ENCODE measurements at regions not wholly inside any gene's neighbourhood (a gene's known extent, or its start where the extent isn't known, plus 50 kb on each side); places are given as distances from the start of the nearest gene placed in this dataset.
"Not testable (repeated sequence)": the region's sequence is repeated elsewhere in the genome, so short reads cannot be mapped to it uniquely, and the experiment has no call there.

DNA sequence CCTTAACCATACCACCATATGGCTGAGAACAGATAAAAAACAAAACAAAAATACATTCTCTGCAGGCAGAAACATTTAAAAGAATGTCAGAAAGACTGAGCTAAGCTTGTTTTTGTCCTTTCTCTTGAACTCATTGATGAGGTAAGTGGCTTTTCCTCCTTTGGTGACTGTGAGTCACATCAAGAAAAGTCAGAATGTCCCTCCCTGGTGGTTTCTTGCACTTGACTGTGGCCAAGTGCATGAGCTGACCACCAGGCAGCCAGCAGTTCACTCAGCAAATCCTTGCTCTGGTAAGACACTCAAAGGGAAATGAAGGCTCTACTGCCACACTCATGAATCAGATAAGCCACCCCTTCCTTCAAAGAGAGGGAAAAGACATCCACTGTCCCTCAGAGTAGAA, 970.9 kb downstream of the TAF11L14 start:
- no peak for FAIRE-seq

DNA sequence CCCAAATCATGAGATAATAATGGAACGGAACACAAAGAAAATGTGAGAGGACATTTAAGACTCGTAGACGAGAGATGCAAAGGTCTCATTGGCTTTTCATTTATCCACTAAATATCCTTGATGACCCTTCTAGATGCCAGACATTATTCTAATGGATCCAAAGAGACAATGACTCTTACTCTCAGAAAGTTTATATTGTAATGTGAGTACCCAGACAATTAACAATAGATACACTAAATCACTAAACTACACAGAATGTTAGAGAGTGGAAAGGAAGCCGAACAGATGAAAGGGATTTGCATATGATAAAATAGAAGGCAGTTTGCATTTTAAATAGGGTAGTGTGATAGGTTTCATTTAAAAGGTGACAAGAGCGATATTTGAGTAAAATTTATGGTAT, 973.3 kb downstream of the TAF11L14 start:
- FAIRE-seq: no peak

DNA sequence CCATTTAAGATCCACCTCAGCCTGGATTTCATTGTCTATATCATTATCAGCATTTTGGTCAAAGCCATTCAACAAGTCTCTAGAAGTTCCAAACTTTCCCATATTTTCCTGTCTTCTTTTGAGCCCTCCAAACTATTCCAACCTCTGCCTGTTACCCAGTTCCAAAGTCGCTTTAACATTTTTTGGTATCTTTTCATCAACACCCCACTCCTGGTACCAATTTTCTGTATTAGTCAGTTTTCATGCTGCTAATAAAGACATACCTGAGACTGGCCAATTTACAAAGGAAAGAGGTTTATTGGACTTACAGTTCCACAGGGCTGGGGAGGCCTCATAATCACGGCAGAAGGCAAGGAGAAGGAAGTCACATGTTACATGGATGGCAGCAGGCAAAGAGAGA, 982.9 kb downstream of the TAF11L14 start:
- not testable (repeated sequence) for FAIRE-seq

DNA sequence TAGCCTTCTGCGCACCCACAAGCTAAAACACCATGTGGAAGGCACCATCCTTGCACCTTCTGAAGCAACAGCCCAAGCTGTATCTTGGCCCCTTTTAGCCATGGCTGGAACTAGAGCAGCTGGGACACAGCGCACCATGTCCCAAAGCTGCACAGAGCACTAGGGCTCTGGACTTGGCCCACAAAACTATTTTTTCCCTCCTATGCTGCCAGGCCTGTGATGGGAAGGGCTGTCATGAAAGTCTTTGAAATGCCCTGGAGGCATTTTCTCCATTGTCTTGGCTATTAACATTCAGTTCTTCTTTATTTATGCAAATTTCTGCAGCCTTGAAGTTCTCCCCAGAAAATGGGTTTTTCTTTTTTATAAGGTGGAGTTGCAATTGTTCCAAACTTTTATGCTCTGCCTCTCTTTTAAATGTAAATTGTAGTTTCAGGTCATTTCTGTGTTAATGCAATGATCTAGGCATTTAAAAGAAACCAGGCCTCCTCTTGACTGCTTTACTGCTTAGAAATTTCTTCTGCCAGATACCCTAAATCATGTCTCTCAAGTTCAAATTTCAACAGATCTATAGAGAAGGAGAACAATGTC, 996.3 kb downstream of the TAF11L14 start:
- no peak for FAIRE-seq

DNA sequence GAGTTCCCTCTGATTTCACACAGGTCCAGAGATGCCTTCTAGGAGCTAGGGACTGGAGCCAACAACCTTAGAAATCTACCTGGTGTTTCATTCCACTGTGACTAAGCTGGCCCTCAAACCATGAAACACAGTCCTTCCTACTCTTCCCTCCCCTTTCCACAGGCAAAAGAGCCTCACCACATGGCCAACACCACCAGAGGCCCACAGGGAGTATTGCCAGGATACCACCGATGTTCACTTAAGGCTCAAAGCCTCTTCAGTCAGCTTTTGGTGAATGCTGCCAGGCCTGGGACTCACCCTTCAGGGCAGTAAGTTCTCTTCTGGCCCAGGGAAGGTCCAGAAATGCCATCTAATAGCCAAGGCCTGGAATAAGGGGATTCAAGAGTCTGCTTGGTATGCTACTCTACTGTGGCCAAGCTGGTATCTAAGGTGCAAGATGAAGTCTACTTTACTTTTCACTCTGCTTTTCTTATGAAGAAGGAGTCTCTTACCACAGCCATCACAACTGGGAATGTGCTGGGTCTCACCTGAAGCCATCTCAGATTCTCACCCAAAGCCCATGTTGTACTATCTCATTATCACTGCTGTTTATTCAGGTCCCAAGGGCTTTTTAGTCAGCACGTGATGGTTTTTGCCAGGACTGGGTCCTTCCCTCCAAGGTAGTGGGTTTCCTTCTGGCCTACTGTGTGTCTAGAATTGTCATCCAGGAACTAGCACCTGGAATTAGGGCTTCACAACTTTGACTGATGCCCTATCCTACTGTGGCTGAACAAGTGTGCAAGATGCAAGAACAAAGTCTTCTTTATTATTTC, 1018.4 kb downstream of the TAF11L14 start:
- FAIRE-seq: no peak

DNA sequence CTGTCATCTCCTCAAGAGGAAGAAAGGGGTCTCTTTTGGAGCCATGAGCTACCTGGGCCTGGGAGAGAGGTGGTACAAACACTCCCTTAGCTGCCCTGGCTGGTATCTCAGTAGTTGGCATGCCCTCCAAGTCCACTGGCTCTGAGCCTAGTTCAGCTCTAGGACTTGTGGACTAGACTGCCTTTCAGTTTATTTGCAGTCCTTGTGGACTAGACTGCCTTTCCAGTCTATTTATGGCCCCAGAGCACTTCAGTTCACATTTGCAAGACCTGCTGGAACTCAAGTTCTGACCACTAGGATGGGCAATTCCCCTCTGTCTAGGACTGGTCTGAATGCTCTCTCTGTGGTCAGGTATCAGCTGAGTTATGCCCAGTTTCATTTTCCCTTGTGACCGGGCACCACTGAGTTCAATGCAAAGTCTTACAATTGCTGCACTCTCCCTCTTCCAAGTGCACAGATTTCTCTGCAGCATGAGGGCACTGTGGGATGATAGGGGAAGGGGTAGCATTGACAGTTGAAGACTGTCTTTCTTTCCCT, 1019.0 kb downstream of the TAF11L14 start:
- no peak for FAIRE-seq

DNA sequence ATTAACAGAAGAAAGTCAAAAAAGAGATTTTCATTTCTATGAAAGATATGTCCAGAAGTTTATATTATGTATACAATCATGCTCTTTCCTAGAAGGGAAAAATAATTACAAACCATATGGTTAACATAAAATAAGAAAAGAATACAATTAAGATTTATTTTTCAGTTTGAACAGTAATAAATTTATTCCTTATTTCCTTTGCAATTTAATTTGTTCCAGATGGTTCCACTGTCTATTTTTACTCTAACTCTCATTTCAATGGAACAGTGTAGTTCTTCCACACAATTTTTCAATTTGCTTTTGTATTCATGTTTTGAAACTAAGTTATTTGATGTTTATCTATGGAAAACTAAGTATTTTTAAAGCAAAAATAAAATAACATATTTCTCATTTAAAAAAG, 1026.3 kb downstream of the TAF11L14 start:
- no peak for FAIRE-seq

DNA sequence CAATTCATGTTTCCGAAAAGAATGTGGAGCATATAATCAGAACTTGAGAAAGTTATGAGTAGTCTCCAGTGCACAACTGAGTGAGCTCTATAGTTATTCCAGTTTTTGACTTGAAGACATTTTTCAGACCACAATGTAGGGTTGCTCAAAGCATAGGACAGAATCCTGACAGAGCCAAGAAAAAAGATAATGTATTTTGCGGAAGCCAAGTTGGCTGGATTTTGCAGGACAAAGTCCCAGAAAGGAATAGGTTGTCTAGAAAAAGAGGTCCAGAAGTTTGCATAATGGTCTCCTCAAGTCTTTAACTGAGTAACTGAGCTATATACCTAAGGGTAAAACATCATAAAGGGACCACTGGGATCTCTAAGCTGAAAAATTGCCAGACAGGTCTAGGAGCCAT, 1028.0 kb downstream of the TAF11L14 start:
- FAIRE-seq: no peak

DNA sequence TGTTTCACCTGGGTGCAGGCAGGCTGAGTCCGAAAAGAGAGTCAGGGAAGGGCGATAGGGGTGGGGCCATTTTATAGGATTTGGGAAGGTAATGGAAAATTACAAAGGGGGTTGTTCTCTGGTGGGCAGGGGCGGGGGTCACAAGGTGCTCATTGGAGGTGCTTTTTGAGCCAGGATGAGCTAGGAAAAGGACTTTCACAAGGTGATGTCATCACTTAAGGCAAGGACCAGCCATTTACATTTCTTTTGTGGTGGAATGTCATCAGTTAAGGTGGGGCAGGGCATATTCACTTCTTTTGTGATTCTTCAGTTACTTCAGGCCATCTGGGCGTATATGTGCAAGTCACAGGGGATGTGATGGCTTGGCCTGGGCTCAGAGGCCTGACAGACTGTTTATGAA, 1040.0 kb downstream of the TAF11L14 start:
- FAIRE-seq: not testable (repeated sequence)

DNA sequence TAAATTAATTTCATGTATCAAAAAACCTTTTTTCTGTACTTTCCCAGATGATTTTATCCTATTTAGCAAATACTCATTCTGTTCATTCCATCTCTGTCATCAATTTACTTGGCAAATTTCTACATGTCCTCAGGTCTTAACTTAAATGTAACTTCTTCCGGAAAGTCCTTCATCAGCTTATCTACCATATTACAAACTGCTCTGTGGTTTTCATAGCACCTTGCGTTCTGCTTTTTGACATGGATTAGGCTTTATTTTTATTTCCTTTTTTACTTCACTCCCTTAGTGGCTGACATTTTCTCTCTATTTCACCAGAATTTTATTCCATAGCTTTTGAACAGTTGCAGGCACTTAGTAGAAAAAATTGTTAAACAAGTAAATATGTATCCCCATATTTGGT, 1040.8 kb downstream of the TAF11L14 start:
- no peak for FAIRE-seq

DNA sequence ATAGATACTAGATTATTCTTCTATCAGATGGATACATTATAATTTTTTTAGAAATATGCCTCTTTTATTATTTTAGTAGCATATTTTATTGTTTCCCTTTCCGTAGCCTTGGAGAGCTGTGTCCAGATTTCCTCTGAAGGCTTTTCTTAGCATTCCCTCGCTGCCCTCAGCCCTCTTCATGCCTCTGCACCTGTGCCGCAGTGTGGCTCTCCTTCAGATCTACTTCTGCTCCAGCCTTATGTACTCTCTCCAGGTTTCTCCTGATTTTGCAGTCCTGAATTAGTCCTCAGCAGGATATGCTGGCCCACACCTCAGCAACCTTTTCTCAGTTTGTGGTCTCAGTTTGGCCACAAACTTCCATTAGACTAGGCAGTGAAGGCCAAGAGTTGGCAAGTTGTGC, 1052.0 kb downstream of the TAF11L14 start:
- FAIRE-seq: no peak

DNA sequence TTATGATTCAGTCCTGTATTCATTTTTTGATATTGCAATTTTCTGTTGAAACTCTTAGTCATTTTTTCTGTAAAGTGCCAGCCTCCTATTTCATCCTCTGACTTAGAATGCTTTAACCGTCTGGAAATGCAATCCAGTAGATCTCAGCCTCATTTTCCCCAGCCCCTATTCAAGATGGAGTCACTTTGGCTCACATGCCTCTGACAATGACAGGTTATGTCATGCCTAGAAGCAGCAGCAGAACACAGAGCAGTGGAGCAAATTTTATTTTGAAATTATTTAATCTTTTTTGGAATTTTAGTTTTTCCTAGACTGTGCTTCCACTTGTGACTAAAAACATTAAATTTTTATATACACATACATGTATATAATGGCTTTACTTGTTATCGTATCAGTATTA, 1053.2 kb downstream of the TAF11L14 start:
- no peak for FAIRE-seq

DNA sequence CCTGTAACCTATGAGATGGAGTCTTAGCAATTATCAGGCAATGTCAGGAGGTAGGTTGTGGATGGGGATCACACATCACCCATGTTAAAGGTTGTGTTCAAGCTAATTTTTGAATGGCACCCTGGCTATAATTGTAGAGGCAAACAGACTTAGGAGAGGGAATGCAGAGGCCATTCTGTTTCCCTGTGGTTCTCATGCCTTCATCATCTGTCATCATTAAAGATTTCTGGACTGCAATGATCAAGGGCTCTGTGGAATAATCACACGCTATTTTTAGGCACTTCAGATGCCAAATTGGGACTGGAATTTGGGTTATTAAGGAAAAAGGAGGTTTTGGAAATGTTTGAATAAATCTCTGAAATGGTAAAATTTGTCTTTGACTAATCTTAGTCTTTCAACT, 1065.4 kb downstream of the TAF11L14 start:
- no peak for FAIRE-seq

DNA sequence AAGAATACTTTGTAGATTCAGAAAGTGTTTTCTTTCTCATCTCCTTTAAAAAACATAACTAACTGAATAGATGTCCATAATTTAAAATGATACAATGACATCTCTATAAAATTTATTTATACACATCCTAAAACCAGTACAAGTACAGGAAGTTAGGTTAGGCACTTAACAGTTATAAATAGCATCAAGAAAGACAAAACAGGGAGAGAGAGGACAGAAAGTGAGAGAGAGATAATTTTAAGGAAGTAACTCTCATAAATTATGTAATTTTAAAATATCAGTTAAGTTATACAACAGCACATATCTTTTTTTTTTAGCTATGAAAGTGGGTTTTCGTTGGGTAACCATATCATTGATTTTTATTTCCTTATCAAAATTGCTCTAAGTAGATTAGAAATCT, 1068.6 kb downstream of the TAF11L14 start:
- no peak for FAIRE-seq

DNA sequence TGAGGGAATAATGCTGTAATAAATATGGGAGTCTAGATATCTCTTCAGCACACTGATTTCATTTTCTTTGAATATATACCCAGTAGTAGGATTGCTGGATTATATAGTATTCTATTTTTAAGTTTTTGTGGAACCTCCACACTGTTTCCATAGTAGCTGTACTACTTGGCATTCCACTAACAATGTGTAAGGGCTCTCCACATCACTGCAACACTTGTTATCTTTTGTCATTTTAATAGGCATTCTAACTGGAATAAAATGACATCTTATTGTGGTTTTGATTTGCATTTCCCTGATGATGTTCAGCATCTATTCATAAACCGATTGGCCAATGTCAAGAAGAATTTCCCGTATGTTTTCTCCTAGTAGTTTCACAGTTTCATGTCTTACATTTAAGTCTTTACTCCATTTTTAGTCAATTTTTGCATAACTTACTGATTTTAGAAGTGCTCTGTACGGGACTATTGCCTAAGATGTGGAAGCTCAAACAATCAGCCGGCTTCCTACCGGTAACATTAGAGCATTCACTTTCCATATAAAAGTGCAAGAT, 1078.8 kb downstream of the TAF11L14 start:
- FAIRE-seq: no peak

DNA sequence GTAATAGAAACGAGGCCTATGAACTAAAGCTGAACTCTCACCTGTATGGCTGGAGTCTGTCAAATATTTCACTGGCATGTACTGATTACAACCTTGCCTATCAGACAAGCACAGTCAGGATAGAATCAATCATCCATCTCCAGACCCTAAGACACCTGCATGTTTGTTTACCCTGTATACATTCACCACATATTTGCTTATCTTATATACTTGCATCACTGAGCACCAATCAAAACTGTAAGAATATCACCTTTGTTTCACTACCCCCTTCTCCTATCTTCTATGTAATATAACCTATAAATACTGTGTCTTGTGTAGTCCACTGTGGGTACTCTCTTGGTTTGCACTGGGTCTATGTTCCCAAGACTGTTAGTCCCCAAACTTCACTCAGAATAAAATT, 1085.7 kb downstream of the TAF11L14 start:
- no peak for FAIRE-seq

DNA sequence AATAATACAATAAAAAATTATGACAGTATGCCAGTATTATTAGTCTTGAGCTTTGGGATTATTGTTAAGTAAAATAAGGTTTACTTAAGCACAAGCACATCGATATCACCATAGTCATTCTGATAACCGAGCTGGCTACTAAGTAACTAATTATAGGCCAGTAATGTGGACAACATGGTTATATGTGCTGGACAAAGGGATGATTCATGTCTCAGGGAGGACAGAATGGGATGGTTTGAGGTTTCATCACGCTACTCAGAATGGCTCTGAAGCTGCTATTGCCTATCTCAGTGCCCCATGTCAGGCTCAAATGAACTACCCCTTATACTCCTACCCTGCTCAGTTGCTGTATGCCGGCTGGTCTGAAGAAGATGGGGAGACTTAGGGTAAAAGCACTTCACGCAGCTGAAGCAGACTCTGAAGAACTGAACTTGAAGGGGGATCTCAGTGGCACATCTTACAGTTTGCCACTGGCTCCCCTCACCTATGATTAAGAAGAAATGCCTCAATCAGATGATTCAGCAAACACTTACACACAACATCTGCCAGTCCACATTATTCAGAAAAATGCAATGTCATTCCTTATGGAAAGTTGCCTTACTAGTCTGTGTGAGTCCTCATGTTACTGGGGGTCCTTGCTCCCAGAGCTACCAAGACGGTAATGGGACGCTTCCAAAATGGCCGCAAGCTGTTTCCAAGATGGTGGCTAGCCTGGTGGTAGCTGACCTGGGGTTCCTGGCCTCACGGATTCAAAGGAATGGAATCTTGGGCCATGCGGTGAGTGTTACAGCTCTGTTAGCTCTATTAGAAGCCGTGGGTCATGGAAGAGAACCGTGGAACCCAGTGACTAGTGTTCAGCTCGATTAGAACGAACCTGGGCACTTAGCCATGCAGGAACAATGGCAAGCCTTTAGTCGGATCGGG, 1098.6 kb downstream of the TAF11L14 start:
- no peak for FAIRE-seq

DNA sequence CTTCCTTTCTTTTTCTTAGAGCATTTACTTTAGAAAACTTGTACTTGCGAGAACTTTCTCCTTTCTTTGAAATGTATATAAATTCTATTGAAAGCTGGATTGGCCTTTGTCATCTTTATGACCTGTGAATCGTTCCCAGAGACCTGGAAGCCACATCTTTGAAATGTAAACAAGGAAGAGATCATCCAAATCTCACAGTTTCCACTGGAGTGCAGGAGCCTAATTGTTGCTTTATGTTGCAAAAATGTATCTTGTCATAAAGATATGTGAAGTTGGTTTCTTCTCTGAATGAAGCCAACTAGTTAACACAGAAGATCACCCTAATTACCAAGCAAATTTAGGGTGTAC, 1101.8 kb downstream of the TAF11L14 start:
- FAIRE-seq: no peak

DNA sequence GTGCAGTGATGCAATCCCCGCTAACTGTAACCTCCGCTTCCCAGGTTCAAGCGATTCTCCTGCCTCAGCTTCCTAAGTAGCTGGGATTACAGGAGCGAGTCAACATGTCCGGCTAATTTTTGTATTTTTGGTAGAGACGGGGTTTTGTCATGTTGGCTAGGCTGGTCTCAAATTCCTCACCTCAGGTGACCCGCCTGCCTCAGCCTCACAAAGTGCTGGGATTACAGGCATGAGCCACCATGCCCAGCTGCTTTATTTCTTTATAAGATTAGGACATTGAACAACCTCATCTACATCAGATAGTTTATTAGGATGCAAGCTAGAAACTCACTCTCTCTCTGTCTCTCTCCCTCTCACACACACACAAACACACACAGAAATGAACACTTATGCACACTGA, 1102.5 kb downstream of the TAF11L14 start:
- FAIRE-seq: not testable (repeated sequence)

DNA sequence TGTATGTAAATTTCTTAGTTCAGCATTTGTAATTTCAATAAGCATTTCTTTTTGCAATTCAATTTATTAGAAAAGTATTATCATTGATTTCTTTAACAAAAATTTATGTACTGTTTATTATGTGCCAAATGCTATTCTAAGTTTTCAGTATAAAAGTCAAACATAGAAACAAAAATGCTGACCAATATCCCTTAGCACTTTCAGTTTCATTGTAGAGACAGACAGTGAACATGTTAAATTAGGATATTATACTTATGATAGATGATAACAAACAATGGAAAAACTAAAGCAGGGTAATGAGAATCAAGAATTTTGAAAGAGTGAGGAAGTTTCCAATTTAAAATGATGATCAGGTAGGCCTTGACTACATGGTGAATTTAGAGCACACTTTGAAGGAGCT, 1106.0 kb downstream of the TAF11L14 start:
- FAIRE-seq: no peak

DNA sequence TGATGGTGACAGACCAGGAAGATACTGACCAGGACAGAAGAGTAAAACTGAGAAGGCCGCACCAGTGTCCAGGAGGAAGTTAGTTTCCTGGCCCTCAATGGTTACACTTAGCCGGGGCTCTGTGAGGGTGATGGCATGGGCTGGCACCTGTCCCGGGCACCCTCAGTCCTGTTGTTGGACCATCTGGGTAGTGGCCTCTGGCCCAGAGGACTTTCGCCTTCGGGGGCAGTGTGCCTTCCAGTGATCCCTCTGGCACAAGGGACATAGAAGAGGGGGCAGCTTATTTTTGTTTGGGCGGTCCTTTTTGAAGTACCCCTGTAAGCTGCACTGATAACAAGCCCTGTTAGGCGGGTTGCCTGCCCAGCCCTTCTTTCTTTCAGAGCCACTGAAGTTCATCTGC, 1108.6 kb downstream of the TAF11L14 start:
- FAIRE-seq: no peak

DNA sequence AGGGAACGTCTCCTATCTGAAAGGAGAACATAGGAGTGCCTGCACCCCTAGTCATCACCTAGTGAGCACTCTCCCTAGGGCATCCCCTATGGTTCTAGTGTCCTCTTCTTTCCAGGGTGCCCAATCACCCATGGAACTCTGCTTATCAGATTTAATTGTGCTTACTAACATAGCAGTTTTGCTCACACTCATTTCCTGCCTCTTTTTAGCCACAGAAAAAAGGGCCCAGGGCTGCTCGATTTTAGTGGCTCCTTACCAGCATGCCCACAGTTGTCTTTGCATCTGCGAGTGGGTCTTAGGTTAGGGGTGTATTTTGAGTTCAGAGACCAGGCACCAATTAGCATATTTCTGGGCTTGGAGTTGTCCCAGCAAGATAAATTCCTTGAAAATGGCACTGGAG, 1110.2 kb downstream of the TAF11L14 start:
- no peak for FAIRE-seq
